ENCODE measurements at regions not wholly inside any gene's neighbourhood (a gene's known extent, or its start where the extent isn't known, plus 50 kb on each side); places are given as distances from the start of the nearest gene placed in this dataset.
"Not testable (repeated sequence)": the region's sequence is repeated elsewhere in the genome, so short reads cannot be mapped to it uniquely, and the experiment has no call there.

DNA sequence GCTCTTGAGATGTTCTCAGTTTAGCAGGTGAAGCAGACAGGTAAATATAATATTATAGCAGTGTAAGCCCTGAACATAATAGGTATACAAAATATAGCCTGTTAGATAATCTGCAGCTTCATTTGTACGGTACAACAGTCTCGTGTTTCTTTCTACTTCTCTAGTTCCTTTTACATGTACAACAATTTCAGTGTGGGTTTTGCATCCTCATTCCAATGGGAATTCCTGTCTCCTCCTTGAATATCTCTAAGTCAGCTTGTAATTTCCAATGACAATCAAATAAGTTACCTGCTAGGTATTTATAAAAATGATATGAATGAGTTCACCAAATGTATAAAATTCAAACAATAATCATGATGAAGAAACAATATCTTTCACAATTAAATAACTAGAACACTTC, 330.0 kb upstream of the RND3 start:
- DNase-seq = no peak

DNA sequence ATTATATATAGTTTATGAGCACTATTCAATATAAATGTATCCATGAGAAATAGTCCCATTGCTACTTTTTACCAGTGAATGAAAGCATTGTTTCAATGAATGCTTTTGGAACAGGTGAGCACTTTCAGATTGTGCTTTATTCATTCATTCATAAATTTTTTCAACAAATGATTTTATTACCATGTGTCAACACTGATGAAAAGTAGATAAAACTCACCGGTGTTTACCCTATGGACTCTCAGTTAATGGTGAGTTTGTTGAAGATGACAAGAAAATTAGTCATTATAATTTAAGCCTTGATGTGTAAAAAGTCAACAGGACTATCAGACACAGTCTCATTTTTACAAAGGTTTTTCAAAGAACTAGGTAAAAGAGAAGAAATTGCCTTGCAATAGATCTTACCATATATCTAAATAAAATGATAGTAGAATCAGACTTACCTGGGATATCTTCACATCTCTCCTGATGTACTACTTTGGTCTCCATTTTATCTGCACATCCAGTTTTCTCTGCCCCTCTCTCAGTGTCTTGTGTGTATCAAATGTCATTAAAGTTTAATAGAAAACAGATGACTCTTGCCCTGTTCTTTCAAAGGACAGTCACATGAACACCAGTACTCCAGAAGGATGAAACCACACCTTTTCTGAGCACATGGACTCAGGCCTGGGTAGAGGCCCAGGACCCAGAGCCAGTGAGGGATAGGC, 325.3 kb upstream of the RND3 start:
- peak; percentile 9 for DNase-seq

DNA sequence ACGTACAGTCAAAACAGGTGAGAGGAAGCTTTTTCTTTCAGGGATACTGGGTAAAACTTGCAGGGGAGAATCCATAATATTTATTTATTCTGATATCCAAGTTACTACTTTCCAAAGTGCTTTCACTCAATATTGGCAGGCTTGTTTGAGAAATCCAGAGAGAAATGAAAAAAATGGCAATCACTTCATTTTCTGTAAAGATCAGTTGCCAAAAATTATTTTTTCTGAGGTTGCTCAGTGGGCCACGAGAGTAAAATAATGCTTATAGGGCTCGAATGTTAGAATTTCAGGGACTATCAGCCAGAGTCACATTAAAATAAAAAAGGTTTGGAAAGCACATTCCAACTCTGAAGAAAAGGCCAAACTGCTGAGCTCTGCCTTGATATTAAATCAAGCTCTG, 324.6 kb upstream of the RND3 start:
- DNase-seq = no peak

DNA sequence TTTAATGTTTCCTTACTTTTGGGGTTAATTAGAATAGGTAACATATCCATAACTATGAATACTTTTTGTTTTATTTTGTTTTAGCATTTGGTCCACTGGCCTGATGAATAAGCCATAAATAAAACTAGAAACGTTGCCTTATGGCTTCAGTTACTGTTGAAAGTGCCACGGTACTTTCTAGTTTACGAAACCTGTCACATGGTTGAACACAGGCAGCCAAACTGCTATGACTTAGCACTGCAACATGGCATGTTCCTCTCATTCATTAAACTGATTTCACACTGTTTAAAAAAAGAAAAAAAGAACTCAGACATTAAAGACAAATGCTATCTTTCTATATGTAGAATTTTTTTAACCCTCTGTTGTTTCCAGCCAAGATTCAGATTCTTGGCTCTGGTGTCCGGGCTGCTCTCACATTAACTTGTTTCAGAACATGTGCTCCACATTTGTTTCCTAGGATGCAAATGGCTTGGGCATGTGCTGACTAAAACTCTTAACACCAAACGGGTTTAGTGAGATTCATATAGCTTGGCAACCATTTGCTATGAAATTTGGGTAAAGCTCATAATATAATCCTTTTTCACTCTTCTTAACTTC, 323.9 kb upstream of the RND3 start:
- no peak for DNase-seq

DNA sequence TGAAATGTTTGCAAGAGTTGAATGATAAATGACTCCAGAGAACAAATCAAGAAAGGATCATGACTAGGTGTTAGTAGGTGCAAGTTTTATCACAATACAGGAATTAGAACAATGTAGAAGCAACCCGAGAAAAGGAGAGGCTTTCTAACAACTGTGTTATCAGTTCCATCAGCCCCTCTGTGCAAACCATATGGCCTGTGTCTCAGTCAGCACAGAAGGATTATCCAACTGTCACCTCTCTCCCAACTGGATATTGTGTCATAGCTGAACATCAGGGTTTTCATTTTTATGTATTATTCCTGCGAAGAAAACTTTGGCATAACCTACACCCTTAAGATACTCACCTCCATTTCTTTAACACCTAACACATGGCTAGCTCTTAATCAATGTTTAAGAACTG, 321.6 kb upstream of the RND3 start:
- DNase-seq = no peak

DNA sequence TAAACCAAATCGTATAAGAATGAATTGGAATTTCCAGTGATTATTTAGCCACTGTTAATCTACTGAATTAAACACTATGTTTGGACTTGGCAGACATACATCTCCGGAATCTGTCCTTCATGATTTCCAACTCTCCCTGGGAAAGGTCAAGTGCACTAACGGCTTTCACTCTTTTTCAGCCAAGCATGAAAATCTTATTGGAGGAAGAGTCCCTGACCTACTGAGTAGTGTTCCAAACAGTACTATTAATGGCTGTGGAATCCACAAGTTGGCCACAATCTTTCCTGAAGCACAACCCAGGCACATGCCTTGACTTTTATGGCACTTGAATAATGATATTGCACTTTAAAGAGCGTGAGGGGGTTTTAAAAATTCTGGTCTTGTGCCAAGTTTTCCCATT, 318.9 kb upstream of the RND3 start:
- DNase-seq = no peak

DNA sequence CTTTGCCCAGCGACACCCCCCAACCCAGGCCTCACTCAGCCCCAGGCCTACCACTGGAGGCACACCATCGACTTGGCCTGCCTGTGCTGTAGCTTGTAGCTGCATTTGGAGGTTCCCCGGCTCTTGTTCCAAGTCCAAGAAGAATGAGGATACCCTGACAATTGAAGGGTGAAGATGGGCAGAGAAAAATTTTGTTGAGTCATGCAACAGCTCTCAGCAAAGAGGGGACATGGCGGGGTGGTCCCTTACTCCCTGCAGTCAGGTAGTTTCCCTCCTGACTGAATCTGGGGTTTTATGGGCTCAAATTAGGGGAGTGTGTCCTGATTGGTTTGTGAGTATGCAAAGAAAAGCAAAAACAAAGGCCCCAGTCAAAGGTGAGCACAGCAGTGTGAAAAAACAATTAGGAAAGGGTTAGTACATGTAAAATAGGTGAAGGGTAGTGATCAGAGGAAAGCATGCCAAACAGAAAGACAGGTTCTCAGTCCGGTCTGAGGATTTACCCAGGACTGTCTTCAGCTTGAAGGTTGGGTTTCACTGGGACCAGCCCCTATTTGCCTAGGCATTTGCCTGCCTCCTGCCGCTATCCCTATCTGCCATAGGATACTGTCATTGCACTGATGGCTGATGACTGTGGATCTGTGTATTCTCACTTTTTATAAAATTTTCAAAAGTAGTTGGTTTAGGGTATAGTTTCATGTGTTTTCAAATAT, 316.4 kb upstream of the RND3 start:
- DNase-seq = no peak

DNA sequence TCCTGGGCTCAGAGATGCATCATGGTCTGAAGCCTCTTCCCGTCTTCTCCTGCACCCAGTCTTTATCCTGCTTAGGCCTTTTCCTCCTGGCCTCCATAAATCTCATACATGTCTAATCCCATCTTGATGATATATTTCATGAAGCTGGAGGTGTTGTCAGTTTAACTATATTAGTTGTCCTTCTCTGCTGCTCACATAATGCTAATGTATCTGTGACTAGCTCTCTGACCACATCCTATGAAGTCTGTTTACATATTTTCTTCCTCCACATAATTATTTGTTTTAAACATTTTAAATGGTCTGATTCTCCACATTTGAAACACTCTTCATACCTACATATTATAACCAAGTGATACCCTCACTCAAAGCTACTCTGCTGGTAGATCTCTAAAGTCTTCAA, 315.2 kb upstream of the RND3 start:
- DNase-seq = no peak

DNA sequence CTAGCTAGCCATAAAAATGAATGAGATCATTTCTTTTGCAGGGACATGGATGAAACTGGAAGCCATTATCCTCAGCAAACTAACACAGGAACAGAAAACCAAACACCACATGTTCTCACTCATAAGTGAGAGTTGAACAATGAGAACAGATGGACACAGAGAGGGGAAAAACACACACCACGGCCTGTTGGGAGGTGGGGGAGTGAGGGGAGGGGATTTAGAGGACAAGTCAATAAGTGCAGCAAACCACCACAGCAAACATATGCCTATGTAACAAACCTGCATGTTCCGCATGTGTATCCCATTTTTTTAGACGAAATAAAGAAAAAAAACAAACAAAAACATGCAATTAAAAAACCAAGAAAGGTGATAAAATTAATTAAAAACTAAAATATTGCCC, 308.8 kb upstream of the RND3 start:
- not testable (repeated sequence) for DNase-seq

DNA sequence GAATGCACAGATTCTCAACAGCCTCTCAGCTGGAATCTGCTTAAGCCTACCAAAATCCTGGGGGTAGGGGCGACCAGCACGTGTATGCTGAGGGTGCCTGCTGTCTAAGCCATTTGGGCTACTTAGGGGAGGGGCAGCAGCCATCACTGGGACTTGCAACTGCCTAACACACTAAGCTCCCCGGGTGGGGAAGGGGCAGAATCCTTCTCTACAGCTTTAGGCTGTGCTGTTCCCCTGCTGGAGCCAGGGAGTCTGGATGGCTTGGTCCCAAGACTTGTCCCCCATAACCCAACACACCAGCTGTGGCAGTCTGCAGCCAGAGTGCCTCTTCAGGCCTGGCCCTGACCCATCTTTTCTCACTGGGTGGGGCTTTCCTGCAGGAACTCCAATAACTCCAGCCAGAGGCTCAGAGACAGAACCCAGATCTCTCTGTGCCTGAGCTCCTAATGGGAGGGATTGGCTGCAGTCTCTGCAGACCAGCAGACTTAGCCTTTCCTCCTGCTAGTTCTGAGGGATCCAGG, 305.4 kb upstream of the RND3 start:
- no peak for DNase-seq

DNA sequence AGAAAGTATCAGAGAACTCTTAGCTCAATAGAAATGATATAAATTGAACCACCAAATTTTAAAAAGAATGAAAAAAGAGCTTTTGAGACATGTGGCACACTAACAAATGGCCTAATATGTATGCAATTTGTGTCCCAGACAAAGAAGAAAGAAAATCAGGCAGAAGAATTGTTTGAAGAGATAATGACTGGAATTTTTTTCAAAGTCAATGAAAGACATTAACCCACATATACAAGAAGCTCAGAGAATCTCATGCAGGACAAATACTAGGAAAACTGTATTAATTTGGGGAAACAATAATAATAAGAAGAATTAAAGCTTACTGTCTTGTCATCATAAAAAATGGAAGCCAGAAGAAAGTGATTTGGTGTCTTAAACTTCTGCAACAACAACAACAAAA, 304.1 kb upstream of the RND3 start:
- no peak for DNase-seq

DNA sequence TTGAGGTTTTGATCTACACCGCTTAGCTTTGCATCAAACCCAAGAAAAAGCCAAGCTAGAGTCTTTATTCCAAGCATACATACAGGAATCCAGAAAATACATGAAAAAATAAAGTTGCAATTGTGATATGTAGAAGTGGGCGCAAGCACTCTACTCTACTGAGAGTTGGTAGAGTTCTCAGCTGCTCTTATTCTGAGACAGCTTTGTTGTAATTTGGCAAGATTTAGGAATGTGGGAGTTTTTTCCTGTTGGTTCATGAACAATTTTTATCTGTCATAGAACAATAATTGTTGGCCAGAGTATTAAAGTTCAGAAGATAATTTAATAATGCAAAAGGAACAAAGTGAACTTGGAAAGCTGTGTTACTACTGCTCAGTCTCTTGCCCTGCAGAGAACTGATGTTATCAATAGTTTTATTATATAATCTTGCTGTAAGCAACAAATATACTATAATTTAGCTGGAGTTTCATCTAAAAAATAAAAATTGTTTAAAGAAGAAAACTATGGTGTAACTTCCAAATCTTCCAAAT, 302.0 kb upstream of the RND3 start:
- no peak for DNase-seq

DNA sequence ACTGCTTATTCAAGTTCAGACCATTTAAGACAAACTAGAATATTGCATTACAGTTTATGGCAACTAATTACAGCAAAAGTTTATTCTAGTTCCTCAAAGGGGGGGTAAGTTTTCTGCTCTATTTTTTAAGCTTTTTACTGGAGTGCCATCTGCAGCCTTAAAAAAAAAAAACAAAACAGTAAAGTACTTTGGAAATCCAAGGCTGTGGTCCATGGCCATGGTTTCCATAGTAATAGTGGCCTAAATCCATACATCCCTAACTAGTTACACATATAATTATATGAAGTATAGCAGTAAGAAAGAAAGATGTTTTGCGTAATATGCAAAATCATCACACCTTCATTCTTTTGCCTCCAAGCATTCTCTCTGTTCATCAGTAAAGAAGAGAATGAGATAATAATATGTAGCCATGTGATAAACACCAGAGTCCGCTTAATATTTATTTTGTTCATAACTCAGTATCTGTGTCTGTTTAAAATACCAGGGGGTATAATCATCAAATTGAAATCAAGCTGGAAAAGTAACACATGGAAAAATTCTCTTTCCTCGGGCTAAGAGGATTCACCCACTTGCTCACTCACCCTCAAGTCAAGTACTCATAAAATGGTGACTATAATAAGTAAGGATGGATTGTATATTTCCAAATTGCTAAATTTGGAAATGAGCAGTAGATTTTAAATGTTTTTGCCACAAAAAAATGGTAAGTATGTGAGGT, 301.1 kb upstream of the RND3 start:
- no peak for DNase-seq

DNA sequence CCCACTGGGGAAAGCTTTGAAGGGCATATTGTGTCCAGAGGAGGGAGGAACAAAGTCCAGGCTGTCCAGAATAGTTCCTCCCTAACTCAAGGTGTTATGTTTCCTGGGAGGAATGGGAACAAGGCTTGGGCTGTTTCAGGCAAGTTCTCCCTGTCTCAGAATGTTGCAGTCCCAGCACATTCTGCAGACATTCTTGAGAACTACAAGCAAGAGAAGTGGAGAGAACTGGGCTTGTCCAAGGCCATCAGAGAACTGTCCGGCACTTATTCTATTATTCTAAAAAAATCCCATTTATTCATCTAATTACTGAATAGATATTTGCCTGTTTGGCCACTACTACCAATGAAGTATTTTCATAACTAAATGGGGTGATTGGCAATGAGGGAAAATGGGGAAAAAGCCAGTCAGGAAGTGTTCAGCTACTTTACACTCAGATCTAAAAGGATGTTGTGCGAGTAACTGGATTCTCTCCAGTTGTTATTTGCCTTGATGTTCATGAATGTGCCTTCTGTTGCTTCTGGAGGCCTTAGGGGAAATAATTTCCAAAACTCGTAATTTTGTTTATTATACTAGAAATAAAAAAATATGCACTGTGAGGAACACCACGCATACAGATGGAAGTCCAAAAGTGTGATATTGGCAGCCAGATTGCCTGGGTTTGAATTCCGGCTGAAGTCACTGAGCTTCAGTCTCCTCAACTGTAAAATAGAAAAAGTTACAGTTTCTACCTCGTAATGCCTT, 300.1 kb upstream of the RND3 start:
- DNase-seq = no peak

DNA sequence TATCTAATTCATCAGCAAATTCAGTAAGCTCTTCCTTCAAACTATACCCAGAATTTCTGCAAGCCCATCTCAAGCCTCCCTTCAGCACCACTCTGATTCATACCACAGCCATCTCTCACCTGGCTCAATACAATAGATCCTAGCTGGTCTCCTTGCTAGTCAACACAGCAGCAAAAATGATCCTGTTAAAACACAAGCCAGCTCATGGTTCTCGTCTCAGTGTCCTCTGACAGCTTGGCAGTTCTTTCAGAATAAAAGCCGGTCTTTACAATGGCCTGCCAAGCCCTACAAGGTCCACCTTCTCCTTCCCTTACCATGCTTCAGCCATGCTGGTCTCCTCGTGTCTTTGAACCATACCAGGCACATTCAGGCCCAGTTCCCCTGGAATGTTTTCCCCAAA, 296.9 kb upstream of the RND3 start:
- no peak for DNase-seq

DNA sequence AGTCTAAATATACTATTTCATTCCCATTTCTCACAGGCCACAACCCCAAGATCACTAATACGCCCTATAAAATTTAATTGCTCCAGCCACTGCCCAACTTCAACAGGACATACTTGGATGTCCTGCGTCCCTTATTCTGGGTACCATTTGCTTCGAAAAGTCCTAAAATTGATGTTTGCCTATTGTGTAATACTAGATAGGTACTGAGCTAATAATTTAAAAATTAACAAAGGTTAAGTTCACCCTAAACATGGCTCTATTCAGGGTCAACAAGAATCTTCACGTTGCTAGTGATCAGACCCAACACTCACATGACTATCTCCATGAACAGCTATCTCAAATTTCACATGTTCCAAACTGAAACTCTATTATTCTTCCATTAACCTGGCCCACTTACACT, 296.4 kb upstream of the RND3 start:
- no peak for DNase-seq

DNA sequence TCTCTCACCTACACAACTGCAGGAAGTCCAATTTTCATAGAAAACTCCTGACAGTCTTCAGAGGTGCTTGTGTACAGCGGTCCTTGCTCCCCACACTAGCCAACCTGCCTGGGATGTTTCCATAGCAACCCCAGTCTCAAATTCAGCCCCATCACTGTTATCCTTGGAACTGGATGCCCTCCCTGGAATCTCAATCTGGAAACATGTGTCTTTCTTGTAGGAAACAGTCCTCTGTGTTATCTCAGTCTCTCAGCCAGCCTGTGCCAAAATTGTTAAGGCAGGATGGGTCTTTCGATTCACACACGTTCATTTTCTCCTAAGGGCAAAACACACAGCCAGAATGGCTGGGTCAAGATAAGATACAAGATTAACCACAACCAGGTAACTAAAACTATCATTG, 295.5 kb upstream of the RND3 start:
- DNase-seq = no peak

DNA sequence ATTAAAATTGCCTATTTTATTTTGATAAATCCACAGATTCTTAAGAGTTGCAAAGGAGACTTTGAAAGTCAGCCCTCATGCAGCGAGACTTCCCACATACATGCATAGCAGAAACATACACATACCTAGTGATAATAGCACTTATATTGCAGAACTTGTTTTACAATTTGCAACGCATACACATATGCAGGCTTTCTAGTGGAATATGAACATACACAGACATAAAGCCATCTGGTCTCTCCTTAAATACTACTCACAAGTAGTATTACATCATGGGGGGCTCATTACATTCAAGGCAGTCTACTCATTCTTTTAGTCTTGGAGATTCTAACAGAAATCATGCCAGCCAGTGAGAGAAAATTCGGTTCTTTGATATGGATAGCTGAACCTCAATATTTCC, 295.1 kb upstream of the RND3 start:
- DNase-seq = no peak

DNA sequence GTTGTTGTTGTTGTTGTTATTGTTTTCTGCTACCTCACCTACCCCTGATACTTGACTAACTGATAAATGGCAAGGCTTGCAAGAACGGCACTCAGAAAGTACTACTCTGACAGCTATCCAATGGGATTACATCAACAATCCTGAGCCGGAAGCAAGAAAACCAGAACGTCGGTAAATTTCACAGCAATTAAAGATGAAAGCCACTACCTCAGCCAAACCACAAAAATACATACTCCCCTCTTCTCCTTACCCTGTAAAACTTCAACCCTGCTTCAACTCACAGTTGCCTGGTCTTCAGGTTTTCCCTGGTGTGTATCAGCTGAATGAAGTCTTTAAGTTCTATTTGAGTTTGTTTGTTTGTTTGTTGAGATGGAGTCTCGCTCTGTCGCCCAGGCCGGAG, 293.7 kb upstream of the RND3 start:
- no peak for DNase-seq

DNA sequence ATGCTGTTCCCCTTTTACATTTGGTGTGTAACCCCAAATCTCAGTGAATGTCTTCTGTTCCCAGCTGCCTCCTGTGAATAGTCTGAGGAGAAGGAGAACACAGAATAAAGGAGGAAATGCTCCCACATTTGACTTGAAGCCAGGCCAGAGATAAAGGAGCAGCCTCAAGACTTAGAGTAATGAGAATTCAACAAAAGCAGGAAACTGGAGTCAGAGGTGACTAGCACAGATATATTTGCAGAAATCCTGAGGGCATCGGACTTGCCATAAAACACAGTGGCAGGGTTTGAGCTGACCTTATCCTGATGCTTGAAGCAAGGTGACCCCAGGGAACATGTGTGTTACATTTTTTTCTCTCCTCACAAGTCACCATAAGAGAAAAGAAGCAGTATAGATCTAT, 291.4 kb upstream of the RND3 start:
- no peak for DNase-seq

DNA sequence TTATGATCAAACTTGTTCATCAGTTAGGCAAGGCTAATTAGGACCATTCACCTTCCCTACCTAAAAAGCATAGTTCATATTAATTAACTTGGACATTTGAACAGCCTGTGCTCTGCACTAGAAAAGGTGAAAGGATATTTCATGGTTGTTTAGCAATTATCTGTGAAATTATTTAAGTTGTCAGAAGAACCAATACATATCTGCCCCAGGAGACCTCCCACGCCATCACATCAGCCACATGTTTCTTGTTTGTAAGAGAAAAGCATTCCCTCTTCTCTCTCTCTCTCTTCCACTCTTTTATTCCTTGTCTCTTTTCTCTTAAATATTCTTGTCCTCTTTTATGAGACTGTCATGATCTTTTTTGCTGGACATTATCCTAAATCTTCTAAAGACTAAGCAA, 282.0 kb upstream of the RND3 start:
- no peak for DNase-seq

DNA sequence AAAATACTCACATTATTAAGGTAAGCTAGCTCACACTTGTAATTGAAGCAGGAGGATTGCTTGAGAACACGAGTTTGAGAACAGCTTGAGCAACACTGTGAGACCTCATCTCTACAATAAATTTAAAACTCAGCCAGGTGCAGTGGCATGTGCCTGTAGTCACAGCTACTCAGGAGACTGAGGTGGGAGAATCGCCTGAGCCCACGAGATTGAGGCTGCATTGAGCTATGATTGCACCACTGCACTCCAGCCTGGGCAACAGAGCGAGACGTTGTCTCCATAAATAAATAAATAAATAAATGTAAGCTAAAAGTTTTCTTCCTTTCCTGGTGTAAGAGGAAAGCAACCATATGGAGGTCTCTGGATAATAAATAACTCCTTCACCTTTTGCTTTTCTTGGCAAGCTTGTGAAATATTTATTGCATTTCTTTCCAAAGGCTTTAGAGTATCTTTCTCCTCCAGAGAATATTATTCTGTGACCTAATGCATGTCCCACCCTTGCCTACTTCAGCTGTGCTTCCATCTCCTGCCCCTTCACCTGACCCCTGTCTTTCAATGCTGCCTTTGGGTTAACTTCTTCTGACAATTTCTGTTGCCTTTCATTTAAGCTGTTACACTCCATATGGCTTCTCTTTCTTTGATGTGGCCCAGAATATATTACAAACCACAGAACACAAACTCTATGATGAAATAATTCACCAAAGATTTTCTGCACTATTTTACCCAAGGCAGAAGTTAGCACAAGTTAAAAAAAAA, 280.7 kb upstream of the RND3 start:
- no peak for DNase-seq

All from NCI-H748 treated with DMSO at 0.1 percent for 48 hours (cell line).